Stimulated activated CD8-positive, alpha-beta memory T cell treated with anti-CD3 and anti-CD28 coated beads, Interleukin-4, amount 100 ng/mL, for 48 hours (primary cell): ENCODE measurements at regions not wholly inside any gene's neighbourhood (a gene's known extent, or its start where the extent isn't known, plus 50 kb on each side); places are given as distances from the start of the nearest gene placed in this dataset.
"Not testable (repeated sequence)": the region's sequence is repeated elsewhere in the genome, so short reads cannot be mapped to it uniquely, and the experiment has no call there.

Experiments
- DNase-seq: peaks from one replicate; pipeline ENCODE4 v3.0.0-alpha.2; 2020

- no peak for DNase-seq
Measured at GRCh38 chr5:130937046-130937445, 228.0 kb downstream of the HINT1 start.

- no peak for DNase-seq
Measured at GRCh38 chr5:130923543-130924124, 241.4 kb downstream of the HINT1 start.

GRCh38 chr5:130912088-130912487 is 253.0 kb downstream of the HINT1 start:
- DNase-seq: no peak

GRCh38 chr5:130908186-130908585 is 256.9 kb downstream of the HINT1 start:
- DNase-seq: no peak

GRCh38 chr5:130897537-130898195 is 267.4 kb downstream of the HINT1 start:
- not testable (repeated sequence) for DNase-seq

GRCh38 chr5:130897181-130897536 is 267.9 kb downstream of the HINT1 start:
- not testable (repeated sequence) for DNase-seq

GRCh38 chr5:130896636-130897035 is 268.4 kb downstream of the HINT1 start:
- DNase-seq: no peak

GRCh38 chr5:130893006-130893405 is 272.1 kb downstream of the HINT1 start:
- no peak for DNase-seq

- DNase-seq: no peak
Measured at GRCh38 chr5:130890610-130891009, 274.4 kb downstream of the HINT1 start.

- DNase-seq: no peak
Measured at GRCh38 chr5:130885691-130886090, 279.4 kb downstream of the HINT1 start.

GRCh38 chr5:130885027-130885426 is 280.0 kb downstream of the HINT1 start:
- DNase-seq: no peak

- no peak for DNase-seq
Measured at GRCh38 chr5:130884023-130884422, 281.0 kb downstream of the HINT1 start.

GRCh38 chr5:130875656-130876055 is 289.4 kb downstream of the HINT1 start:
- no peak for DNase-seq

GRCh38 chr5:130874861-130875417 is 290.1 kb downstream of the HINT1 start:
- DNase-seq: no peak

- peak; percentile 46 for DNase-seq
Measured at GRCh38 chr5:130871346-130872086, 293.5 kb downstream of the HINT1 start.

- DNase-seq: no peak
Measured at GRCh38 chr5:130870691-130871090, 294.4 kb downstream of the HINT1 start.

- DNase-seq: no peak
Measured at GRCh38 chr5:130868186-130868840, 296.7 kb downstream of the HINT1 start.

GRCh38 chr5:130845049-130845765 is 319.8 kb downstream of the HINT1 start:
- DNase-seq: no peak

GRCh38 chr5:130836729-130837649 is 328.1 kb downstream of the HINT1 start:
- no peak for DNase-seq

GRCh38 chr5:130817598-130818384 is 347.3 kb downstream of the HINT1 start:
- DNase-seq: not testable (repeated sequence)

GRCh38 chr5:130815246-130815645 is 349.8 kb downstream of the HINT1 start:
- no peak for DNase-seq
